Caki2 (cell line): ENCODE measurements at regions not wholly inside any gene's neighbourhood (a gene's known extent, or its start where the extent isn't known, plus 50 kb on each side); places are given as distances from the start of the nearest gene placed in this dataset.

Source experiments
- DNase-seq: peaks from one replicate; pipeline ENCODE4 v3.0.0-alpha.2; 2015; ENCODE audit warnings: low read depth
- in situ Hi-C: cut with HindIII; loops from 2 replicates; pipeline ENCODE4 v1.10.0; 2016; ENCODE audit warnings: low sequenced_read_pairs, low pct_unique_long_range_greater_than_20kb, mixed read lengths

DNA sequence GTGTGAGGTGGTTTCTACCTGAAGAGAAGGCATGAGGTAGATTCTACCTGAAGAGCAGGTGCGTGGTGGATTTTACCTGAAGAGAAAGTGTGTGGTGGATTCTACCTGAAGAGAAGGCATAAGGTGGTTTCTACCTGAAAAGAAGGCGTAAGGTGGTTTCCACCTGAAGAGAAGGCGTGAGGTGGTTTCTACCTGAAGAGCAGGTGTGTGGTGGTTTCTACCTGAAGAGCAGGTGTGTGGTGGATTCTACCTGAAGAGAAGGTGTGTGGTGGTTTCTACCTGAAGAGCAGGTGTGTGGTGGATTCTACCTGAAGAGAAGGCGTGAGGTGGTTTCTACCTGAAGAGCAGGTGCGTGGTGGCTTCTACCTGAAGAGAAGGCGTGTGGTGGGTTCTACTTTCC is 192.8 kb downstream of the MED10 start:
- no peak for DNase-seq
- in situ Hi-C loops, result no loop called here

- no peak for DNase-seq
- in situ Hi-C loops, result no loop called here
These were observed 193.9 kb downstream of the MED10 start for GRCh38 chr5:6184481-6184880.

- DNase-seq, result no peak
- in situ Hi-C loops, result no loop called here
These were observed 194.7 kb downstream of the MED10 start for GRCh38 chr5:6183391-6184390.

DNA sequence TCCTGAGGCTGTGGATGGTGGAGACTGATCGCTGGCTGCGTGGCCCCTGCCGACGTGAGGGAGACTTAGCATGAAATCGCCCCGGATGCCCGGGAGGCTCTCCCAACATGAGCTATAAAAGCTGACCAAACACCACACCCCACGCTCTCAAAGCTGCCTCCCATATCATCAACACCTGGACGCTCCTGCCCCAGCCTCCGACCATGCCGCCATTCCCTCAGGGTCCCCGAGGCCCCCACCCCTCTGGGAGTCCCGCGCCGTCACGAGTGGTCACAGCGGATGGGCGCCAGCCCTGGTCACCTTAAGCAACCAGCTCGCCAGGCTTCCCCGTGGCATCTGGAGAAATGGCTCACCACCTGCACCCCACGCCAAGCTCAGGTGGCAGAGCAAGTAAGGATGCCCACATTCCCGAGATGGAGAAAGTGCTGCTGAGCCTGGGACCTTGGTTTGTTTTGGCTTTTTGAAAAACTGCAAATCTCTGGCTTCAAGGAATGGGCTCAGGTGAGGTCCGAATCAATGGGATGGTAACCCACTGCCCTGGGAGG is 196.0 kb downstream of the MED10 start:
- DNase-seq, result no peak
- in situ Hi-C loops, result no loop called here

- in situ Hi-C loops, result no loop called here
These were observed 196.5 kb downstream of the MED10 start for GRCh38 chr5:6181871-6182270.

GRCh38 chr5:6181147-6181729 is 197.1 kb downstream of the MED10 start:
- in situ Hi-C loops, result no loop called here
- DNase-seq, result no peak

More at GRCh38 chr5:6181871-6182270, 196.5 kb downstream of the MED10 start:
- no peak for DNase-seq

DNA sequence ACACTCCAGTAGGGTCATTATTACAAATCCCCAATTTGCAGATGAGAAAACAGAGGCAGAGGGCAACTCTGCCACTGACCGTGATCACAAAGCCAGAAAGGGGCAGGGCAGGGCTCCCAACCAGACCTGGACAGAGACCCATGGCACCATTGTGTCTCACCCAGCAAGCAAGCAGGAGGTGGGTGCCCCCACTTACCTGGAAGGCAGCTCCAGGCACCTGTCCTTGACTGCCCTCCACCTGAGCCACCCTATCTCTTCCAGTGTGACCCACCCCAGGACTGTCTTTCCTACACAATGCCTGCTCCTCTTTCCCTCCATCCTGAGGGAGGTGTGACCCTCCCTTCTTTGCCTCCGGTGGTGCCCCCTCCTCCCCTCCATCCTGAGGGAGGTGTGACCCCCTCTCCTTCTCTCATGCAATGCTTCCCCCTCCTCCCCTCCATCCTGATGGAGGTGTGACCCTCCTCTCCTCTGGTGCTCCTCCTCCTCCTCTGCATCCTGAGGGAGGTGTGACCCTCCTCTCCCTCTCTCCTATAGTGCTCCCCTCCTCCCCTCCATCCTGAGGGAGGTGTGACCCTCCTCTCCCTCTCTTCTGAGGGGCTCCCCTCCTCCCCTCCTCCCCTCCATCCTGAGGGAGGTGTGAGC is 198.0 kb downstream of the MED10 start:
- in situ Hi-C loops, result no loop called here
- no peak for DNase-seq

GRCh38 chr5:6178846-6179532 is 199.4 kb downstream of the MED10 start:
- in situ Hi-C loops, result no loop called here
- no peak for DNase-seq

DNA sequence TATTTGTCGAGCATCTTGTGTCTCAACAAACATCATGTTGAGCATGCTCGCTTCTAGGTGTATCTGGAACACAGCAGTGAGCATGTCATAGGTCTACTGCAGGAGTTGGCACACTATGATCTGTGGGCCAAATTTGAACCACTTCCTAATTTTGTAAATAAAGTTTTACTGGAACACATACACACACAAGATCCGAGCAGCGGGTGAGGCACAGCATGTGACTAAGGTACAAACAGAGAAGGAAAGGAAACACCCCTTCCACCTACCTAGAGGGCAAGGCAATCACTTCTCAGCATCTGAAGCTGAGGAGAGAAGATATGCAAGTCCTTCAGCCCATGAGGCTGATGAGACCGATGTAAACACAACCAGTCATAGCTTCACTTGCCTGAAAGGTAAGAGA is 200.4 kb downstream of the MED10 start:
- in situ Hi-C loops, result no loop called here
- no peak for DNase-seq

GRCh38 chr5:6176102-6176693 is 202.1 kb downstream of the MED10 start:
- in situ Hi-C loops, result no loop called here

GRCh38 chr5:6175172-6175854 is 203.0 kb downstream of the MED10 start:
- DNase-seq, result no peak

More at GRCh38 chr5:6176102-6176693, 202.1 kb downstream of the MED10 start:
- DNase-seq, result no peak

GRCh38 chr5:6169660-6170059 is 208.7 kb downstream of the MED10 start:
- in situ Hi-C loops, result no loop called here
- DNase-seq, result no peak

More at GRCh38 chr5:6175172-6175854, 203.0 kb downstream of the MED10 start:
- in situ Hi-C loops, result no loop called here

DNA sequence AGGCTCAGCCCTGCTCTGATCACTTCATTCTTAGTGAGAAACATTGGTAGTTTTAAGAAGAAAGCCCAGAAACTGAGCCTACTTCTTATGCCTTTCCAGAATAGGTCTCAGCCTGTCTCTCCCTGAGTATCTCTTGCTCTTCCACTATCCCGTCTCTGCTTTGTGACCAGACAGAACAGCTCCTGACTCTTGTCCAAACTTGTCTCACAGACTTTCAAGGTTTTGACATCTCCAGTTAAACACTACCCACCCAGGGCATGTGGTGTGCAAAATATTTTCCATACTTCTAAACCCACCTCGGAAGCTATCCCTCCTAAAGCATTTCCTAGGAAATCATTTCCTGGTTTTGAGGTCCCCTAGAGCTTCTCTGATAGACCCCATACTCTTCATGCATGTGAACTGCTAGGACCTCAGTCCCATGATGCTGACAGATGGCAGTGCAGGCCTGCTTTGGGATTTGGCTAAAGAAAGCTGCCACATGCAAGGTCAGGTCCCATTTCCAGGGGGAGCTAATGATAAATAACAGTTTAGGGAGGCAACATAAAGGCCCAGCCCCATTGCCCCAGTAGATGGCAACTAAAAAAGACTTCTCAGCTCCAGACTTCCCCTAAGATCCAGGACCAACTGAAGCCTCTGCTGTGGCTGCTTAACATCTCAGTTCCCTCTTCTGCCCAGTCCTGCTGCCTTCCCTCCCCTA is 211.5 kb downstream of the MED10 start:
- in situ Hi-C loops, result no loop called here
- no peak for DNase-seq

DNA sequence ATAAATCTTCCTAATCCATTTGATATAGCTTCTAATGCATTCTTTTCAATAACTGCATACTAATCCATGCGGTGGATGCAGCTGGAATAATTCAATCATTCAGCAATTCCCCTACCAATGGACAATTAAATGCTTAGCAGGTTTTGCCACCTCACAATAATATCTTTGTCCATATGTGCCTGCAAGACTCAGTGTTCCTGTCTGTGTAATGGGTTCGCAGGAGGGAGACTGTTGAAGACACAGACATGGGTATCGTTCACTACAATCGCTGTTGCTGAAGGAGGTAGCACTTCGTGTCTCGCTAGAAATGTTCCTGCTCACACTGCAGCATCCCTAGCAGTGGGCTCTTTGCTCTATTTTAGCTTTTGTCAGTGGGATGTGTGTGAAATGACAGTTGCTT is 214.4 kb downstream of the MED10 start:
- in situ Hi-C loops, result no loop called here
- no peak for DNase-seq

DNA sequence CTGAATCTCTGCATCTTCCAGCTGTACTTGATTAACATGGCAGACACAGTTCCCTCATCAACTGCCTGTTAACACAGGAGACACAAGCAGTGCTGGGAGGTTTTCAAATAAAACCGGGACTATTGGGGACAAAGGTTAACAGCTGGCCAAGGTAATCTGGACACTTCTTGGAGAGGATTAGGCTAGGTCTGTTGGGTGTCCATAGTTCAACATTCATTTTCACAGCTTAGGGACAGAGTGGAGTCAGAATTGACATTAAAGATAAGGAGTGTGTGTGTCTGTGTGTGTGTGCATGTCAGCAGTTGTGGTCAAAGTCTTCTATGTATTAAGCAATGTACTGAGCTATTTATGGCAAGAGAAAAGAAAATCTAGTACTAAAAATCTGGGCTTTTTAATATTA is 216.2 kb downstream of the MED10 start:
- in situ Hi-C loops, result no loop called here
- no peak for DNase-seq

- DNase-seq, result no peak
- in situ Hi-C loops, result no loop called here
These were observed 217.1 kb downstream of the MED10 start for GRCh38 chr5:6161257-6161656.
